ENCODE measurements at regions not wholly inside any gene's neighbourhood (a gene's known extent, or its start where the extent isn't known, plus 50 kb on each side); places are given as distances from the start of the nearest gene placed in this dataset.

- TF ChIP-seq EZH2phosphoT487 (IDR thresholded peaks at IDR 0.05; ENCODE audit: insufficient read depth, low read depth): no peak
- no peak for TF ChIP-seq EZH2 (IDR thresholded peaks at IDR 0.05; ENCODE audit: insufficient read depth, poor library complexity, severe bottlenecking)
Observed at GRCh38 chr5:35516271-35516670, 101.4 kb upstream of the SPEF2 start.
